ENCODE measurements at regions not wholly inside any gene's neighbourhood (a gene's known extent, or its start where the extent isn't known, plus 50 kb on each side); places are given as distances from the start of the nearest gene placed in this dataset.
"Not testable (repeated sequence)": the region's sequence is repeated elsewhere in the genome, so short reads cannot be mapped to it uniquely, and the experiment has no call there.

DNA sequence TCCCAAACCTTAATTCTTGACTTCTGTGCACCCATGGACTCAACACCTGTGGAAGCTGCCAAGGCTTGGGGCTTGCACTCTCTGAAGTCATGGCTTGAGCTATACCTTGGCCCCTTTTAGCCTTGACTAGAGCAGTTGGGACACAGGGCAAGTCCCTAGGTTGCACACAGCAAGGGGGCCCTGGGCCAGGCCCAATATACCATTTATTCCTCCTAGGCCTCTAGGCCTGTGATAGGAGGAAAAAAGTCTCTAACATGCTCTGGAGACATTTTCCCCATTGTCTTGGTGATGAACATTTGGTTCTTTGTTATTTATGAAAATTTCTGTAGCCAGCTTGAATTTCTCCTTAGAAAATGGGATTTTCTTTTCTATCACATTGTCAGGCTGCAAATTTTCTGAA lies 186.1 kb downstream of the SEMA6D start:
- DNase-seq (no peak), ATAC-seq (no peak)
- Histone ChIP-seq H3K27ac (no peak overlapping the region), H3K9me3 (peaks cover 0 to 12% (median 0%) of the 10 kb centered on the region in 3 donors), H3K27me3 (no peaks in the 10 kb centered on the region), H3K4me1 (no peaks in the 10 kb centered on the region), H3K4me3 (no peak overlapping the region), H3K36me3 (replicated peaks in 1 of 2; ENCODE audit: insufficient read depth in 1 of 2, low read depth in 2 of 2) (no peaks in the 10 kb centered on the region)
- TF ChIP-seq, protein P1, sequence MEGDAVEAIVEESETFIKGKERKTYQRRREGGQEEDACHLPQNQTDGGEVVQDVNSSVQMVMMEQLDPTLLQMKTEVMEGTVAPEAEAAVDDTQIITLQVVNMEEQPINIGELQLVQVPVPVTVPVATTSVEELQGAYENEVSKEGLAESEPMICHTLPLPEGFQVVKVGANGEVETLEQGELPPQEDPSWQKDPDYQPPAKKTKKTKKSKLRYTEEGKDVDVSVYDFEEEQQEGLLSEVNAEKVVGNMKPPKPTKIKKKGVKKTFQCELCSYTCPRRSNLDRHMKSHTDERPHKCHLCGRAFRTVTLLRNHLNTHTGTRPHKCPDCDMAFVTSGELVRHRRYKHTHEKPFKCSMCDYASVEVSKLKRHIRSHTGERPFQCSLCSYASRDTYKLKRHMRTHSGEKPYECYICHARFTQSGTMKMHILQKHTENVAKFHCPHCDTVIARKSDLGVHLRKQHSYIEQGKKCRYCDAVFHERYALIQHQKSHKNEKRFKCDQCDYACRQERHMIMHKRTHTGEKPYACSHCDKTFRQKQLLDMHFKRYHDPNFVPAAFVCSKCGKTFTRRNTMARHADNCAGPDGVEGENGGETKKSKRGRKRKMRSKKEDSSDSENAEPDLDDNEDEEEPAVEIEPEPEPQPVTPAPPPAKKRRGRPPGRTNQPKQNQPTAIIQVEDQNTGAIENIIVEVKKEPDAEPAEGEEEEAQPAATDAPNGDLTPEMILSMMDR (IDR thresholded peaks at IDR 0.05), result no peak
- no peak for TF ChIP-seq POLR2A (IDR thresholded peaks at IDR 0.05)
- intact Hi-C loops (cut with DNase I), result no loop called here

DNA sequence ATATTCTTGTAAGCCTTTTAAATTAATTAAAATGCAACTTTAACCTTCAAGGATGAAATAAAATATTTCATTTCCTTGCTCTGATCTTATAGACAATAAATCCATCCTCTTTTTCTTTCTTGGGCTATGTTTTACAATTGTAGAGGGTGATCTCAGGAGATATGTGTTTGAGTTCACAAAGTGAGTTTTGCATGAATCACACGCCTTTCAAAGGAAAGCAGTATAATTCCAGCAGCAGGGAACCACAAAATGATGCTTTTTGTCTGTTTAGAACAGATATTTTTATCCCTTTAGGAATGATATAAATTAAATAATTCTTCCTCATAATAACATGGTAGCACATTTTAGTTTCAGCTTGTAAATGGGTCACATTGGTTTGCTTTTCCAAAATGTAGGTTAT lies 191.2 kb downstream of the SEMA6D start:
- 89 to 97% methylated on average over 1 of the region's 1 CpG for WGBS, 2 donors
- Histone ChIP-seq H3K9me3 (peaks cover 0 to 3% (median 0%) of the 10 kb centered on the region in 3 donors), H3K36me3 (replicated peaks in 1 of 2; ENCODE audit: insufficient read depth in 1 of 2, low read depth in 2 of 2) (no peaks in the 10 kb centered on the region), H3K4me3 (no peak overlapping the region), H3K27me3 (no peaks in the 10 kb centered on the region), H3K4me1 (peaks cover under 1% of the 10 kb centered on the region), H3K27ac (no peak overlapping the region)
- intact Hi-C loops (cut with DNase I), result no loop called here
- DNase-seq, result no peak
- no peak for TF ChIP-seq POLR2A (IDR thresholded peaks at IDR 0.05)
- TF ChIP-seq, protein P1 (IDR thresholded peaks at IDR 0.05), result no peak
- no peak for ATAC-seq

DNA sequence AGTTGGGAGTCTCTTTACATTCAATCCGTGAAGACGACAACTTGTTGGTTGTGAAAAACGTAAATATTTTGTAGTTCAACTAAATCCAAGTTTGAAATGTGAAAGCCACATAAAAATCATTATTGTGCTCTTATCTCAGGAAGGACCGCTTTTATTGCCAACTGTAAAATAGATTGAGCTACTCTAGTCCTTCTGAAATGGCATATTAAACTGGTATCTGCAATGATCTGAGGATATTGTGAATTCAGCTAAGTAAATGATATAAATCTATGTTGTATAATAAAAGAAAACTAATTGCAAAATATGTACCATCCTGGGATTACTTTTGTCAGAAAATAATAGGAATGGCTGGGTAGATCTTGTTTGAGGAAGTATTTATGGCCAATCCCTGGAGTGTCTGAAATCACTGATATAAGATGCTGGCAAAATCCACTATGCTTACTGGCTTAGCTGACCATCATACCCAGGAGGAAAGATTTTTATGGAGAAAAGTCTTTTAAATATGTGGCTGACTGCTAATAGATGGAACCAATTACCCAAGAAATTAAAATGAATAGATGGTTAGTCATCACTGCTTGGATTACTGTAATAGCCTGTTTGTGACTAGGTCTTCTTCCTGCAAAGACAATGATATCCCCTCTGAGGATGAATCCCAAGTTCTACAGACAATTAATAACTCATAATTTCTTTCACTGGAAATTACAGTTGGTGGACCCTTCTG lies 191.8 kb downstream of the SEMA6D start:
- ATAC-seq (no peak), DNase-seq (no peak)
- TF ChIP-seq, protein P1 (IDR thresholded peaks at IDR 0.05), result no peak
- no peak for TF ChIP-seq POLR2A (IDR thresholded peaks at IDR 0.05)
- intact Hi-C loops (cut with DNase I), result no loop called here
- no peaks in the 10 kb centered on the region for H3K36me3 ChIP-seq (replicated peaks in 1 of 2; ENCODE audit: insufficient read depth in 1 of 2, low read depth in 2 of 2)
- 68 to 78% methylated on average over 4 of the region's 4 CpGs for WGBS, 2 donors
- no peaks in the 10 kb centered on the region for H3K27me3 ChIP-seq
- no peak overlapping the region for H3K4me3 ChIP-seq
- H3K27ac ChIP-seq, result no peak overlapping the region
- no peaks in the 10 kb centered on the region for H3K9me3 ChIP-seq
- peaks cover 6% of the 10 kb centered on the region for H3K4me1 ChIP-seq

DNA sequence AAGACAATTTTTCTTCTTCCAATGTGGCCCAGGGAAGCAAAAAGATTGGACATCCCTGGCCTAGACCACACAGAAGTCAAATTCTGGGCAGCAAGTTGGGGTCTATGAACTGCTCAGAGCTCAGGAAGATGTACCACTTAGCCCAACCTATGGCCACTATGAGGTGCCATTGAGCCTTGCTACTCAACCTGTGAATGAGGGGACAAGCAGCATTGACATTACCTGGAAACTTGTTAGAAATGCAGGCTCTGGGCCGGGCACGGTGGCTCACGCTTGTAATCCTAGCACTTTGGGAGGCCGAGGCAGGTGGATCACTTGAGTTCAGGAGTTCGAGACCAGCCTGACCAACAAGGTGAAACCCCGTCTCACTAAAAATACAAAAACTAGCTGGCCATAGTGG lies 195.6 kb downstream of the SEMA6D start:
- not testable (repeated sequence) for H3K36me3 ChIP-seq (replicated peaks in 1 of 2; ENCODE audit: insufficient read depth in 1 of 2, low read depth in 2 of 2)
- TF ChIP-seq, protein P1 (IDR thresholded peaks at IDR 0.05), result peak in 1 of 7 experiments; percentile 34
- 91 to 92% methylated on average over 6 of the region's 6 CpGs for WGBS, 2 donors

DNA sequence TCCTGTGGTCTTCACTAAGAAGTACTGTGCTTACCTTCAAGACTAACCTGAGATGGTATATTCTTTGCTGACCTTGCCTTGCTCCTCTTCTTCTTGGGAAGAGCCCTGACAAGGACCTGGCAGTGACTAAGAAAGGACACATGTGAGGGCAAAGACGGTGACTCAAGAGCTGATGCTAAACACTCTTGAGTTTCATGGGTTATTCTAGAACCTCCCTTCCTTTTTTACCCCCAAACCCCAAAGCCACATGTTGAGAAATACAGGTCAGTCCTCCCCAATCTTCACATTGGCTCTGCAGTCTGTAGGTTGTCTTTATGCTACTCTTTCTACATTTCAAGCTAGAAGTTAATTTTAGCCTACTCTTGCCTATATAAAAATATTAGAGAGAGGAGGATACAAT lies 200.6 kb downstream of the SEMA6D start:
- no peak for TF ChIP-seq POLR2A (IDR thresholded peaks at IDR 0.05)
- TF ChIP-seq, protein P1 (IDR thresholded peaks at IDR 0.05), result no peak
- ATAC-seq (no peak), DNase-seq (no peak)
- Histone ChIP-seq H3K36me3 (replicated peaks in 1 of 2; ENCODE audit: insufficient read depth in 1 of 2, low read depth in 2 of 2) (no peaks in the 10 kb centered on the region), H3K27me3 (no peaks in the 10 kb centered on the region), H3K4me3 (no peak overlapping the region), H3K27ac (no peak overlapping the region), H3K9me3 (peaks cover 0 to 4% (median 0%) of the 10 kb centered on the region in 3 donors), H3K4me1 (peaks cover 6% of the 10 kb centered on the region)
- WGBS, 2 donors, result 77 to 89% methylated on average over 1 of the region's 1 CpG
- intact Hi-C loops (cut with DNase I), result no loop called here

More for the DNA sequence above, 195.6 kb downstream of the SEMA6D start:
- H3K4me1 ChIP-seq; DNase-seq; H3K27ac ChIP-seq; intact Hi-C loops (cut with DNase I); H3K9me3 ChIP-seq; H3K27me3 ChIP-seq; H3K4me3 ChIP-seq; ATAC-seq: not testable (repeated sequence)
